ENCODE measurements at regions not wholly inside any gene's neighbourhood (a gene's known extent, or its start where the extent isn't known, plus 50 kb on each side); places are given as distances from the start of the nearest gene placed in this dataset.

GRCh38 chr9:106218427-106218826 lies 524.1 kb downstream of the TMEM38B start:
- Histone ChIP-seq H3K9me3 (ENCODE audit: low read length) (no peaks in the 10 kb centered on the region), H3K4me3 (ENCODE audit: low read depth, low read length, poor library complexity, severe bottlenecking) (no peak overlapping the region), H3K4me2 (ENCODE audit: low read length) (no peak overlapping the region), H2AFZ (ENCODE audit: low read length) (no peak overlapping the region), H3K27ac (ENCODE audit: low read depth, low read length, poor library complexity, severe bottlenecking) (no peak overlapping the region), H3K9me2 (ENCODE audit: insufficient read depth, low read length) (no peaks in the 10 kb centered on the region), H3K79me2 (ENCODE audit: insufficient read depth, low read depth, low read length) (no peaks in the 10 kb centered on the region), H3K4me1 (ENCODE audit: insufficient read depth, low read length, poor library complexity, severe bottlenecking) (no peaks in the 10 kb centered on the region), H4K20me1 (ENCODE audit: insufficient read depth, low read length) (no peaks in the 10 kb centered on the region), H3K36me3 (ENCODE audit: insufficient read depth, low read length) (no peaks in the 10 kb centered on the region)
- CTCF ChIA-PET (ENCODE audit: unreplicated experiment) = no interaction called here
- intact Hi-C loops (cut with micrococcal nuclease; ENCODE audit: unreplicated experiment) = no loop called here
- no TSS peak for BruUV-seq (replicated peaks)
- DNase-seq (ENCODE audit: low spot score) = no peak
- POLR2A ChIA-PET = no interaction called here
- TF ChIP-seq EZH2phosphoT487 (IDR thresholded peaks at IDR 0.05; ENCODE audit: borderline replicate concordance, low read depth, low read length) (no peak), CTCF (conservative IDR thresholded peaks at IDR 0.05; ENCODE audit: low read length) (no peak)

DNA sequence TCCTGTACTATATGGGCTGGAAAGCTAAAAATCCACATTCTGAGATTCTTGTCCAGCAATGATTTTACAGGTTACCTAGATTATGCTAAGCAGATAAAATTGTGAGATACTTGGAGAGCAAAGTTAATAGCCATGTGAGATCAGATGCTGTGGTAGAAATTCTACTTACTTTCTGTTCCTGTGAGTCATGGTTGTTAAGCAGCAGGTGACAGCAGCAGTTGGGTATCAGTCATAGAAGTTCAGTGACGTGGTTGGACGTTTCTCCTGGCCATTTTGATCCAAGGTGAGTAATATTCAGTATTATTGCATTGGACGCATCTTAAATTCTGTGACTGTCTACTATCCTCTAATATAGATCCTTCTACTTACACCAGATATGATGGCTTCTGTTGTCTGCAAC lies 524.5 kb downstream of the TMEM38B start:
- Histone ChIP-seq H3K27ac (ENCODE audit: low read depth, low read length, poor library complexity, severe bottlenecking) (no peak overlapping the region), H4K20me1 (ENCODE audit: insufficient read depth, low read length) (no peaks in the 10 kb centered on the region), H3K36me3 (ENCODE audit: insufficient read depth, low read length) (no peaks in the 10 kb centered on the region), H3K9me2 (ENCODE audit: insufficient read depth, low read length) (no peaks in the 10 kb centered on the region), H3K4me3 (ENCODE audit: low read depth, low read length, poor library complexity, severe bottlenecking) (no peak overlapping the region), H3K4me2 (ENCODE audit: low read length) (no peak overlapping the region), H3K4me1 (ENCODE audit: insufficient read depth, low read length, poor library complexity, severe bottlenecking) (no peaks in the 10 kb centered on the region), H3K9me3 (ENCODE audit: low read length) (no peaks in the 10 kb centered on the region), H3K79me2 (ENCODE audit: insufficient read depth, low read depth, low read length) (no peaks in the 10 kb centered on the region), H2AFZ (ENCODE audit: low read length) (no peak overlapping the region)
- ChIA-PET POLR2A (interaction anchor here (0.8 kb wide), 1 partner anchor 68 kb away, joined by 3 read pairs; no protein-coding TSS in a partner anchor), CTCF (ENCODE audit: unreplicated experiment) (no interaction called here)
- BruUV-seq (replicated peaks) = no TSS peak
- TF ChIP-seq CTCF (conservative IDR thresholded peaks at IDR 0.05; ENCODE audit: low read length) (no peak), EZH2phosphoT487 (IDR thresholded peaks at IDR 0.05; ENCODE audit: borderline replicate concordance, low read depth, low read length) (no peak)
- no peak for DNase-seq (ENCODE audit: low spot score)
- intact Hi-C loops (cut with micrococcal nuclease; ENCODE audit: unreplicated experiment) = no loop called here

- TF ChIP-seq EZH2phosphoT487 (IDR thresholded peaks at IDR 0.05; ENCODE audit: borderline replicate concordance, low read depth, low read length) = no peak
- no peak for TF ChIP-seq CTCF (conservative IDR thresholded peaks at IDR 0.05; ENCODE audit: low read length)
- BruUV-seq (replicated peaks) = no TSS peak
- no peaks in the 10 kb centered on the region for H3K79me2 ChIP-seq (ENCODE audit: insufficient read depth, low read depth, low read length)
Measured at GRCh38 chr9:106220415-106220814, 526.1 kb downstream of the TMEM38B start.

More at GRCh38 chr9:106220415-106220814, 526.1 kb downstream of the TMEM38B start:
- H3K4me1 ChIP-seq (ENCODE audit: insufficient read depth, low read length, poor library complexity, severe bottlenecking) = no peaks in the 10 kb centered on the region
- ChIA-PET CTCF (ENCODE audit: unreplicated experiment) (no interaction called here), POLR2A (no interaction called here)
- no peaks in the 10 kb centered on the region for H3K36me3 ChIP-seq (ENCODE audit: insufficient read depth, low read length)
- no peak overlapping the region for H3K4me2 ChIP-seq (ENCODE audit: low read length)
- no peak overlapping the region for H2AFZ ChIP-seq (ENCODE audit: low read length)
- no peak overlapping the region for H3K4me3 ChIP-seq (ENCODE audit: low read depth, low read length, poor library complexity, severe bottlenecking)
- no peaks in the 10 kb centered on the region for H3K9me2 ChIP-seq (ENCODE audit: insufficient read depth, low read length)
- H3K9me3 ChIP-seq (ENCODE audit: low read length) = no peaks in the 10 kb centered on the region
- no peak overlapping the region for H3K27ac ChIP-seq (ENCODE audit: low read depth, low read length, poor library complexity, severe bottlenecking)
- intact Hi-C loops (cut with micrococcal nuclease; ENCODE audit: unreplicated experiment) = no loop called here
- DNase-seq (ENCODE audit: low spot score) = no peak
- H4K20me1 ChIP-seq (ENCODE audit: insufficient read depth, low read length) = no peaks in the 10 kb centered on the region
